Endothelial cell (in vitro differentiated cells): ENCODE measurements at regions not wholly inside any gene's neighbourhood (a gene's known extent, or its start where the extent isn't known, plus 50 kb on each side); places are given as distances from the start of the nearest gene placed in this dataset.
"Not testable (repeated sequence)": the region's sequence is repeated elsewhere in the genome, so short reads cannot be mapped to it uniquely, and the experiment has no call there.

Source experiments
- DNase-seq: peaks from one replicate; pipeline ENCODE4 v3.0.0; 2021; ENCODE audit warnings: low spot score
- H3K27ac Mint-ChIP-seq: one replicate; pipeline ENCODE4 v1.8.0; 2021; ENCODE audit warnings: mixed read lengths, inconsistent platforms; ENCODE audit not compliant: unreplicated experiment
- H3K27me3 Mint-ChIP-seq: one replicate; pipeline ENCODE4 v1.8.0; 2021; ENCODE audit warnings: mild to moderate bottlenecking, moderate library complexity, mixed read lengths, inconsistent platforms; ENCODE audit not compliant: unreplicated experiment
- H3K36me3 Mint-ChIP-seq: one replicate; pipeline ENCODE4 v1.8.0; 2021; ENCODE audit warnings: mild to moderate bottlenecking, low read depth, mixed read lengths, inconsistent platforms; ENCODE audit not compliant: unreplicated experiment
- H3K4me1 Mint-ChIP-seq: one replicate; pipeline ENCODE4 v1.8.0; 2021; ENCODE audit warnings: mild to moderate bottlenecking, mixed read lengths, inconsistent platforms; ENCODE audit not compliant: unreplicated experiment
- H3K4me3 Mint-ChIP-seq: one replicate; pipeline ENCODE4 v1.8.0; 2021; ENCODE audit warnings: mild to moderate bottlenecking, mixed read lengths, inconsistent platforms; ENCODE audit not compliant: unreplicated experiment
- H3K9me3 Mint-ChIP-seq: one replicate; pipeline ENCODE4 v1.8.0; 2021; ENCODE audit warnings: mixed read lengths, inconsistent platforms; ENCODE audit not compliant: unreplicated experiment
- CTCF ChIP-seq: fragments of 200-600 bp; sonication (generic); IDR thresholded peaks from one replicate; pipeline ENCODE4 v1.5.0; 2021; ENCODE audit warnings: antibody characterized with exemption; ENCODE audit not compliant: unreplicated experiment

GRCh38 chr2:192960945-192961344, 766.2 kb upstream of the TMEFF2 start:
- no peaks in the 10 kb centered on the region for H3K9me3 Mint-ChIP-seq
- DNase-seq, result no peak
- no peaks in the 10 kb centered on the region for H3K4me1 Mint-ChIP-seq
- no peak overlapping the region for H3K4me3 Mint-ChIP-seq
- no peaks in the 10 kb centered on the region for H3K27me3 Mint-ChIP-seq
- no peaks in the 10 kb centered on the region for H3K36me3 Mint-ChIP-seq
- no peak overlapping the region for H3K27ac Mint-ChIP-seq
- TF ChIP-seq CTCF, result no peak

- H3K27ac Mint-ChIP-seq, H3K4me3 Mint-ChIP-seq, H3K9me3 Mint-ChIP-seq, H3K36me3 Mint-ChIP-seq, DNase-seq, H3K4me1 Mint-ChIP-seq, H3K27me3 Mint-ChIP-seq: not testable (repeated sequence)
Measured at GRCh38 chr2:192958615-192959014, 763.9 kb upstream of the TMEFF2 start.

GRCh38 chr2:192957425-192957824, 762.7 kb upstream of the TMEFF2 start:
- H3K9me3 Mint-ChIP-seq, result no peaks in the 10 kb centered on the region
- H3K27me3 Mint-ChIP-seq, result no peaks in the 10 kb centered on the region
- H3K4me3 Mint-ChIP-seq, result no peak overlapping the region
- no peaks in the 10 kb centered on the region for H3K36me3 Mint-ChIP-seq
- DNase-seq, result no peak
- no peaks in the 10 kb centered on the region for H3K4me1 Mint-ChIP-seq
- H3K27ac Mint-ChIP-seq, result no peak overlapping the region
- no peak for TF ChIP-seq CTCF

GRCh38 chr2:192953116-192953515, 758.4 kb upstream of the TMEFF2 start:
- DNase-seq, result no peak
- Mint-ChIP-seq H3K27me3 (no peaks in the 10 kb centered on the region), H3K27ac (no peak overlapping the region), H3K4me3 (no peak overlapping the region), H3K36me3 (no peaks in the 10 kb centered on the region), H3K9me3 (no peaks in the 10 kb centered on the region), H3K4me1 (no peaks in the 10 kb centered on the region)
- no peak for TF ChIP-seq CTCF

- H3K4me3 Mint-ChIP-seq, result no peak overlapping the region
- no peak for TF ChIP-seq CTCF
- H3K4me1 Mint-ChIP-seq, result no peaks in the 10 kb centered on the region
- DNase-seq, result no peak
- H3K27ac Mint-ChIP-seq, result no peak overlapping the region
- H3K36me3 Mint-ChIP-seq, result no peaks in the 10 kb centered on the region
- H3K9me3 Mint-ChIP-seq, result no peaks in the 10 kb centered on the region
- H3K27me3 Mint-ChIP-seq, result no peaks in the 10 kb centered on the region
Measured at GRCh38 chr2:192952245-192952644, 757.5 kb upstream of the TMEFF2 start.

GRCh38 chr2:192948316-192948715, 753.6 kb upstream of the TMEFF2 start:
- Mint-ChIP-seq H3K36me3 (no peaks in the 10 kb centered on the region), H3K4me3 (no peak overlapping the region), H3K27ac (no peak overlapping the region), H3K9me3 (no peaks in the 10 kb centered on the region), H3K4me1 (no peaks in the 10 kb centered on the region), H3K27me3 (no peaks in the 10 kb centered on the region)
- no peak for TF ChIP-seq CTCF
- DNase-seq, result no peak
